Bronchial epithelial cell (primary cell): ENCODE measurements at regions not wholly inside any gene's neighbourhood (a gene's known extent, or its start where the extent isn't known, plus 50 kb on each side); places are given as distances from the start of the nearest gene placed in this dataset.

Experiments
- DNase-seq: peaks from one replicate; pipeline ENCODE4 v3.0.0-alpha.2; 2010; ENCODE audit warnings: low read depth
- FAIRE-seq: peaks from 2 replicates; lab custom pipeline; 2011; peaks lifted over from hg19 to GRCh38; lab: Jason Lieb, UNC
- H3K27me3 ChIP-seq: 2 replicates; pipeline ENCODE4 v1.5.1; 2011; ENCODE audit warnings: low read length; ENCODE audit not compliant: control insufficient read depth, insufficient read depth
- H3K36me3 ChIP-seq: 2 replicates; pipeline ENCODE4 v1.5.1; 2011; ENCODE audit warnings: low read length; ENCODE audit not compliant: control insufficient read depth, insufficient read depth
- H3K4me3 ChIP-seq: 2 replicates; pipeline ENCODE4 v1.5.1; 2011; ENCODE audit warnings: mild to moderate bottlenecking, low read depth, low read length, control low read depth
- TF ChIP-seq, protein P1 (sequence below): IDR thresholded peaks from 2 replicates; pipeline ENCODE4 v1.5.1; 2011; ENCODE audit warnings: mild to moderate bottlenecking, moderate library complexity, low read length, control low read depth, inconsistent platforms; ENCODE audit not compliant: insufficient read depth, severe bottlenecking

DNA sequence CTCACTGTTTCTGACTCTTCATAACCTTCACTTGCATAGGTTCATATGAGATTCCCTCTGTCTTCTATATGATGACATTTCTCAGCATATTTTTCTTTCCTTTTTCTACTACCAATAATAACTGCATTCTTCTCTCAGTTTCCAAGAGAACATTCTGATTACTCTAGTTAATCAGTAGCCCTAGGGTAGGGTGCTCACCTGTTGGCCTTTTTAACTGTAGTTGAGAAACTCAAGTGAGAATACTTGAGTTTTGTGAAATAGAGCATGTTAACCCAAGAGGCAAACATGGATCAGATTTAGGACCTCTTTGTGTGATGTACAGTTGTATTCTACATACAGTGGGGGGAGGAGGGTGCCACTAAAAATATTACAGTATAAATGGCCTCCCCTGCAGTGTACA is 308.0 kb downstream of the CMPK2 start:
- H3K4me3 ChIP-seq: no peak overlapping the region
- no peaks in the 10 kb centered on the region for H3K36me3 ChIP-seq
- no peak for FAIRE-seq
- no peaks in the 10 kb centered on the region for H3K27me3 ChIP-seq
- TF ChIP-seq, protein P1, sequence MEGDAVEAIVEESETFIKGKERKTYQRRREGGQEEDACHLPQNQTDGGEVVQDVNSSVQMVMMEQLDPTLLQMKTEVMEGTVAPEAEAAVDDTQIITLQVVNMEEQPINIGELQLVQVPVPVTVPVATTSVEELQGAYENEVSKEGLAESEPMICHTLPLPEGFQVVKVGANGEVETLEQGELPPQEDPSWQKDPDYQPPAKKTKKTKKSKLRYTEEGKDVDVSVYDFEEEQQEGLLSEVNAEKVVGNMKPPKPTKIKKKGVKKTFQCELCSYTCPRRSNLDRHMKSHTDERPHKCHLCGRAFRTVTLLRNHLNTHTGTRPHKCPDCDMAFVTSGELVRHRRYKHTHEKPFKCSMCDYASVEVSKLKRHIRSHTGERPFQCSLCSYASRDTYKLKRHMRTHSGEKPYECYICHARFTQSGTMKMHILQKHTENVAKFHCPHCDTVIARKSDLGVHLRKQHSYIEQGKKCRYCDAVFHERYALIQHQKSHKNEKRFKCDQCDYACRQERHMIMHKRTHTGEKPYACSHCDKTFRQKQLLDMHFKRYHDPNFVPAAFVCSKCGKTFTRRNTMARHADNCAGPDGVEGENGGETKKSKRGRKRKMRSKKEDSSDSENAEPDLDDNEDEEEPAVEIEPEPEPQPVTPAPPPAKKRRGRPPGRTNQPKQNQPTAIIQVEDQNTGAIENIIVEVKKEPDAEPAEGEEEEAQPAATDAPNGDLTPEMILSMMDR: no peak
- no peak for DNase-seq

DNA sequence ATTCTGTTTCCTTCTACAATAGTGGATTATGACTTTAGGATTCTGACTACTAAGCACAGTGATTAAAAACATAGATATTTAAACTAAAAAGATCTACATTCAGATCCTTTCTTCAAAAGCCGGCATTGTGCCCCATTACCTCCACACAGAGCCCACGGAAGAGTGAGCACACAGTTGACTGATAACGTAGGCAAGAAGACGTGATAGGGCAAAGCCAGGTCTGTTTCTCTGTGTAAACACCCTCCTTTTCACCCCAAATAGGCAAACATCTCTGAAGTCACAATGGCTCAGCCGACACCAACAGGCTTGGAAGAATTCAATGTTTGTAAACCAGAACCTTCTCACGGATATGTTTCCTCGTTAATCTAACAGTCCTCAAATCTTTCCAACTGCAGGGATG is 302.9 kb downstream of the CMPK2 start:
- no peak overlapping the region for H3K4me3 ChIP-seq
- no peaks in the 10 kb centered on the region for H3K27me3 ChIP-seq
- DNase-seq: no peak
- no peaks in the 10 kb centered on the region for H3K36me3 ChIP-seq
- FAIRE-seq: no peak
- TF ChIP-seq, protein P1: no peak

DNA sequence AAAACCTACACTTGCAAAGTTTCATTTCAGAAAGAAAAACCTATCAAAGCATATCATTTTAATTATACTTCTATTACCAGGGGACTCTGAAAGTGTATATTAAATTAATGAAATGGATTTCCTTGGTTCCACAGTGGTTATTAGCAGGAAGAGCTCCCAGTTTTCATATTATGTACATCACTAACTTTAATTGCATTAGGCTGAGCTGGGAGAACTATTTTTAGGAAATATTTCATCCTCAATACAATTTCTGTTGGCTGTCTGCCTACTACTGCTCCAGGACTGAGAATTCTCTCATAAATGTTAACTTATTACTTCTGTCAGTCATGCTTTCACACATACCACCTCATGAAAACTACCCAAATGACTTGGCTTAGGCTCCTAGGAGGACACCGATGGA is 301.4 kb downstream of the CMPK2 start:
- TF ChIP-seq, protein P1: no peak
- no peak for DNase-seq
- no peak overlapping the region for H3K4me3 ChIP-seq
- H3K27me3 ChIP-seq: no peaks in the 10 kb centered on the region
- no peak for FAIRE-seq
- H3K36me3 ChIP-seq: no peaks in the 10 kb centered on the region

DNA sequence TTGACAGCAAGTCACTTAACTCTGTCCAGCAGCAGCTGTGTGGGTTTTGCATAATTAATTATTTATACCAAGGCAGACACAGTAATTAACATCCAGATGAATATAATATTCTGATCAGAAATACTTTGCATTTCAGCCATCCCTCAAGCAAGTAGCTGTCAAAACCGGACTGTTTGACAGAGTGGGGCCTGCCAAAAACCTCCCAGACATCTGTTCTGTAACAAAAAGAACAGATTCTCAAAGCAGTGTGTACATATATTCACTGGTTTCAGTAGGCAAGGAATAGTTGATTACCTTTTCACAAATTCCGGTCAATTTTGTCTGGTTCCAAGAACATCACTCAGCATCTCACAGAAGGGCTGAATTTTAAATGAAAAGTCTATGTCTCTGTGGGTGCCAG is 291.6 kb downstream of the CMPK2 start:
- H3K4me3 ChIP-seq: no peak overlapping the region
- TF ChIP-seq, protein P1: no peak
- FAIRE-seq (no peak), DNase-seq (no peak)
- no peaks in the 10 kb centered on the region for H3K36me3 ChIP-seq
- H3K27me3 ChIP-seq: no peaks in the 10 kb centered on the region

DNA sequence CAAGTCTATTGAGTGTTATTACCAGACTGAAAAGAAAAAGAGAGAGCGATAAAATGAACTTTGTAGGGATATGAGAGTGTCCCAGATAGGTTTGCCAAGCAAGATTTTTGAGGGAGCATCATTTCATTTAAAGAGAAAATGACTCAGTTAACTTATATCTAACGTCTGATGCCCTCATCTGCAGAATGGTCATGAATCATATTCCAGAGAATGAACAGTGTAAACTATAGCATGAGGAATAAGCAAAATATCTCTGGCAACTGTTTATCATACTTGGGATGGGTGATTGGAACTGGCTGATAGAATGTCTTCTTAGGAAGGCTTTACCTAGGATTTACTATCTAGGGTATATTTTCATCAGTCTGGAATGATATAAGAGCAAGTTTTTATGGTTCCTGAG is 289.4 kb downstream of the CMPK2 start:
- no peak for FAIRE-seq
- TF ChIP-seq, protein P1: no peak
- DNase-seq: peak; percentile 31
- Histone ChIP-seq H3K4me3 (no peak overlapping the region), H3K36me3 (no peaks in the 10 kb centered on the region), H3K27me3 (no peaks in the 10 kb centered on the region)

DNA sequence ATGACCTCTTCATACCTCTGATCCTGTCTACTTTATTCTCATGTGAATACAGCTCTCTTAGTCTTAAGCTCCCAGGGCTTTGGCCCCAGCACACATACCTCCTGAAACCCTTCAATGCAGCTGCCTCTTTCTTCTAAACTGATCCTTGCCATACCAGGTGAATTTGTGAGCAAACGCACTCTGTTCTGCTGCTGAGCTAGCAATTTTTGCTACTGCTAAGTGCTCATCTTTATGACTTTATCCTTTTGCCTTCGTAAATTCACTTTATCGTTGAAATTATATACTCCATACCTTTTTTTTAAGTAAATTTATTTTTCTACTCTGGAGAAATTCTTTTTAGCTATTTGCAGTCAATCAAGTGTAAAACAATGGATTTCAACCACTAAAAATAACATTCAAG is 287.7 kb downstream of the CMPK2 start:
- no peak for FAIRE-seq
- TF ChIP-seq, protein P1: no peak
- no peaks in the 10 kb centered on the region for H3K36me3 ChIP-seq
- no peak for DNase-seq
- H3K4me3 ChIP-seq: no peak overlapping the region
- H3K27me3 ChIP-seq: no peaks in the 10 kb centered on the region
